Activated T-cell treated with anti-CD3 and anti-CD28 coated beads, Interleukin-2, amount 50 U/mL, for 4 hours (primary cell): ENCODE measurements at regions not wholly inside any gene's neighbourhood (a gene's known extent, or its start where the extent isn't known, plus 50 kb on each side); places are given as distances from the start of the nearest gene placed in this dataset.
"Not testable (repeated sequence)": the region's sequence is repeated elsewhere in the genome, so short reads cannot be mapped to it uniquely, and the experiment has no call there.

Experiments used
- ATAC-seq, 2 donors: fragments of 200-7000 bp; cut with Tn5 transposase; one replicate each; pipeline ENCODE4 v1.10.0; 2021
- DNase-seq: peaks from one replicate; pipeline ENCODE4 v3.0.0-alpha.2; 2020
- H3K27me3 Mint-ChIP-seq: one replicate; pipeline ENCODE4 v1.8.0; 2021; ENCODE audit warnings: low read depth, mixed read lengths
- H3K36me3 Mint-ChIP-seq: one replicate; pipeline ENCODE4 v1.8.0; 2022; ENCODE audit warnings: mixed read lengths; ENCODE audit not compliant: insufficient read depth
- H3K4me1 Mint-ChIP-seq: one replicate; pipeline ENCODE4 v1.8.0; 2021; ENCODE audit warnings: low read depth, mixed read lengths
- H3K4me3 Mint-ChIP-seq: one replicate; pipeline ENCODE4 v1.8.0; 2021; ENCODE audit warnings: mild to moderate bottlenecking, moderate library complexity, mixed read lengths
- H3K9me3 Mint-ChIP-seq: one replicate; pipeline ENCODE4 v1.8.0; 2021; ENCODE audit warnings: mixed read lengths

- no peaks in the 10 kb centered on the region for H3K36me3 Mint-ChIP-seq
- H3K27me3 Mint-ChIP-seq = no peaks in the 10 kb centered on the region
- DNase-seq (no peak), ATAC-seq (no peak)
- H3K4me3 Mint-ChIP-seq = no peak overlapping the region
- H3K4me1 Mint-ChIP-seq = no peaks in the 10 kb centered on the region
- H3K9me3 Mint-ChIP-seq = no peaks in the 10 kb centered on the region
These were observed 331.1 kb downstream of the C3orf38 start for GRCh38 chr3:88480822-88481221.

- H3K4me3 Mint-ChIP-seq = no peak overlapping the region
- H3K9me3 Mint-ChIP-seq = no peaks in the 10 kb centered on the region
- H3K4me1 Mint-ChIP-seq = no peaks in the 10 kb centered on the region
- ATAC-seq (no peak), DNase-seq (no peak)
- H3K27me3 Mint-ChIP-seq = no peaks in the 10 kb centered on the region
- no peaks in the 10 kb centered on the region for H3K36me3 Mint-ChIP-seq
These were observed 335.2 kb downstream of the C3orf38 start for GRCh38 chr3:88485001-88485400.

- not testable (repeated sequence) for DNase-seq, H3K4me3 Mint-ChIP-seq, H3K4me1 Mint-ChIP-seq, H3K36me3 Mint-ChIP-seq, H3K27me3 Mint-ChIP-seq, H3K9me3 Mint-ChIP-seq, ATAC-seq
These were observed 359.1 kb downstream of the C3orf38 start for GRCh38 chr3:88508818-88509217.

GRCh38 chr3:88509582-88509981 is 359.8 kb downstream of the C3orf38 start:
- Mint-ChIP-seq H3K4me3 (no peak overlapping the region), H3K9me3 (peaks cover 5% of the 10 kb centered on the region), H3K4me1 (no peaks in the 10 kb centered on the region), H3K27me3 (no peaks in the 10 kb centered on the region), H3K36me3 (no peaks in the 10 kb centered on the region)
- ATAC-seq (no peak), DNase-seq (no peak)

- H3K4me3 Mint-ChIP-seq = no peak overlapping the region
- no peak for ATAC-seq
- no peaks in the 10 kb centered on the region for H3K4me1 Mint-ChIP-seq
- H3K27me3 Mint-ChIP-seq = no peaks in the 10 kb centered on the region
- peaks cover 5% of the 10 kb centered on the region for H3K9me3 Mint-ChIP-seq
- DNase-seq = no peak
- H3K36me3 Mint-ChIP-seq = no peaks in the 10 kb centered on the region
These were observed 378.7 kb downstream of the C3orf38 start for GRCh38 chr3:88528494-88528893.

GRCh38 chr3:88534534-88534933 is 384.8 kb downstream of the C3orf38 start:
- Mint-ChIP-seq H3K4me3 (no peak overlapping the region), H3K9me3 (no peaks in the 10 kb centered on the region), H3K36me3 (no peaks in the 10 kb centered on the region)

GRCh38 chr3:88535563-88535962 is 385.8 kb downstream of the C3orf38 start:
- Mint-ChIP-seq H3K27me3 (no peaks in the 10 kb centered on the region), H3K36me3 (no peaks in the 10 kb centered on the region), H3K4me1 (no peaks in the 10 kb centered on the region), H3K4me3 (no peak overlapping the region), H3K9me3 (no peaks in the 10 kb centered on the region)
- ATAC-seq (no peak), DNase-seq (no peak)

More at GRCh38 chr3:88534534-88534933, 384.8 kb downstream of the C3orf38 start:
- no peaks in the 10 kb centered on the region for H3K4me1 Mint-ChIP-seq
- H3K27me3 Mint-ChIP-seq = no peaks in the 10 kb centered on the region
- ATAC-seq (no peak), DNase-seq (no peak)

- H3K4me3 Mint-ChIP-seq = no peak overlapping the region
- no peak for DNase-seq
- no peaks in the 10 kb centered on the region for H3K27me3 Mint-ChIP-seq
- ATAC-seq = no peak
- peaks cover 14% of the 10 kb centered on the region for H3K9me3 Mint-ChIP-seq
- H3K4me1 Mint-ChIP-seq = no peaks in the 10 kb centered on the region
- no peaks in the 10 kb centered on the region for H3K36me3 Mint-ChIP-seq
These were observed 393.2 kb downstream of the C3orf38 start for GRCh38 chr3:88542916-88543315.

GRCh38 chr3:88572450-88572849 is 422.7 kb downstream of the C3orf38 start:
- Mint-ChIP-seq H3K4me1 (no peaks in the 10 kb centered on the region), H3K4me3 (no peak overlapping the region), H3K9me3 (peaks cover 16% of the 10 kb centered on the region), H3K27me3 (no peaks in the 10 kb centered on the region), H3K36me3 (no peaks in the 10 kb centered on the region)
- ATAC-seq (no peak), DNase-seq (no peak)

GRCh38 chr3:88573472-88573871 is 423.7 kb downstream of the C3orf38 start:
- ATAC-seq = no peak
- no peak for DNase-seq
- Mint-ChIP-seq H3K4me3 (no peak overlapping the region), H3K4me1 (no peaks in the 10 kb centered on the region), H3K27me3 (no peaks in the 10 kb centered on the region), H3K9me3 (peaks cover 16% of the 10 kb centered on the region), H3K36me3 (no peaks in the 10 kb centered on the region)

- Mint-ChIP-seq H3K9me3 (peaks cover 13% of the 10 kb centered on the region), H3K27me3 (no peaks in the 10 kb centered on the region), H3K36me3 (no peaks in the 10 kb centered on the region), H3K4me1 (no peaks in the 10 kb centered on the region), H3K4me3 (no peak overlapping the region)
- DNase-seq (no peak), ATAC-seq (no peak)
These were observed 424.4 kb downstream of the C3orf38 start for GRCh38 chr3:88574146-88574545.

- Mint-ChIP-seq H3K4me1 (no peaks in the 10 kb centered on the region), H3K36me3 (no peaks in the 10 kb centered on the region), H3K9me3 (peaks cover 3% of the 10 kb centered on the region), H3K4me3 (no peak overlapping the region), H3K27me3 (no peaks in the 10 kb centered on the region)
- ATAC-seq (no peak), DNase-seq (no peak)
These were observed 434.7 kb downstream of the C3orf38 start for GRCh38 chr3:88584451-88584850.

- Mint-ChIP-seq H3K36me3 (no peaks in the 10 kb centered on the region), H3K4me1 (no peaks in the 10 kb centered on the region), H3K27me3 (no peaks in the 10 kb centered on the region), H3K4me3 (no peak overlapping the region), H3K9me3 (peaks cover 3% of the 10 kb centered on the region)
- DNase-seq = no peak
- ATAC-seq = no peak
These were observed 436.4 kb downstream of the C3orf38 start for GRCh38 chr3:88586121-88586640.

- ATAC-seq = no peak
- Mint-ChIP-seq H3K36me3 (no peaks in the 10 kb centered on the region), H3K4me1 (no peaks in the 10 kb centered on the region), H3K4me3 (no peak overlapping the region), H3K9me3 (no peaks in the 10 kb centered on the region), H3K27me3 (no peaks in the 10 kb centered on the region)
- DNase-seq = no peak
These were observed 439.4 kb downstream of the C3orf38 start for GRCh38 chr3:88589138-88589537.

- Mint-ChIP-seq H3K9me3 (peaks cover under 1% of the 10 kb centered on the region), H3K36me3 (no peaks in the 10 kb centered on the region), H3K4me1 (no peaks in the 10 kb centered on the region), H3K27me3 (no peaks in the 10 kb centered on the region), H3K4me3 (no peak overlapping the region)
- DNase-seq (no peak), ATAC-seq (no peak)
These were observed 445.3 kb downstream of the C3orf38 start for GRCh38 chr3:88595026-88595425.

- no peak for ATAC-seq
- Mint-ChIP-seq H3K4me1 (no peaks in the 10 kb centered on the region), H3K4me3 (no peak overlapping the region), H3K27me3 (no peaks in the 10 kb centered on the region), H3K9me3 (peaks cover 10% of the 10 kb centered on the region), H3K36me3 (no peaks in the 10 kb centered on the region)
- DNase-seq = no peak
These were observed 446.7 kb downstream of the C3orf38 start for GRCh38 chr3:88596451-88596850.
